Suprapubic skin (tissue), 4 donors: ENCODE measurements at regions not wholly inside any gene's neighbourhood (a gene's known extent, or its start where the extent isn't known, plus 50 kb on each side); places are given as distances from the start of the nearest gene placed in this dataset.

ENCODE experiments used
- EP300 ChIP-seq: sonication (generic); formaldehyde crosslinking; IDR thresholded peaks from one replicate; pipeline ENCODE4 v1.6.1; 2017; ENCODE audit warnings: antibody characterized with exemption
- POLR2AphosphoS5 ChIP-seq, 3 donors: sonication (generic); formaldehyde crosslinking; IDR thresholded peaks; one replicate each; pipeline ENCODE4 v1.6.1; 2017; ENCODE audit warnings: antibody characterized with exemption in 3 of 3
- TF ChIP-seq, protein P1 (sequence below), 2 donors: fragments of 200-600 bp in 1 of 2; fragments of 450-650 bp in 1 of 2; sonication (generic) in 1 of 2; IDR thresholded peaks; one replicate each; pipeline ENCODE4 v1.5.1; 2016 to 2019; ENCODE audit warnings: antibody characterized with exemption in 2 of 2, mild to moderate bottlenecking in 1 of 2, moderate library complexity in 1 of 2

DNA sequence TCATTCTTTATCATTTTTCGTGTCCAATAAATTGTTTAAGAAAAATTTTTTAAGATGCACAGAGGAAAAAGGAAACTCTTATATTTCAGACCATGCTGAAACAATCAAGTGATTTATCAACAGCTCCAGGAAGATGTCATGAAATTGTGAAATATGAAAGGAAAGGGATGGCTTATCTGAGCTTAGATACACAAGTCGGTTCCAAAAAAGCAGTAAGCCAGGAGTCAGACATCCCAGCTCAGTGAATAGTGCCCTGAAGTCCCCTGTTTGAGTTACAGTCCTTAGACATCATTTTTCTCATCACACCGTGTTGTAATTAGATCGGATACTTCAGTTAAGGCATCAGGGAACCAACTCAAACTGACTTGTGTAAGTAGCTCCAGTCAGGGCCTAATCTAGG, 91.0 kb upstream of the SSTR4 start:
- TF ChIP-seq, protein P1, sequence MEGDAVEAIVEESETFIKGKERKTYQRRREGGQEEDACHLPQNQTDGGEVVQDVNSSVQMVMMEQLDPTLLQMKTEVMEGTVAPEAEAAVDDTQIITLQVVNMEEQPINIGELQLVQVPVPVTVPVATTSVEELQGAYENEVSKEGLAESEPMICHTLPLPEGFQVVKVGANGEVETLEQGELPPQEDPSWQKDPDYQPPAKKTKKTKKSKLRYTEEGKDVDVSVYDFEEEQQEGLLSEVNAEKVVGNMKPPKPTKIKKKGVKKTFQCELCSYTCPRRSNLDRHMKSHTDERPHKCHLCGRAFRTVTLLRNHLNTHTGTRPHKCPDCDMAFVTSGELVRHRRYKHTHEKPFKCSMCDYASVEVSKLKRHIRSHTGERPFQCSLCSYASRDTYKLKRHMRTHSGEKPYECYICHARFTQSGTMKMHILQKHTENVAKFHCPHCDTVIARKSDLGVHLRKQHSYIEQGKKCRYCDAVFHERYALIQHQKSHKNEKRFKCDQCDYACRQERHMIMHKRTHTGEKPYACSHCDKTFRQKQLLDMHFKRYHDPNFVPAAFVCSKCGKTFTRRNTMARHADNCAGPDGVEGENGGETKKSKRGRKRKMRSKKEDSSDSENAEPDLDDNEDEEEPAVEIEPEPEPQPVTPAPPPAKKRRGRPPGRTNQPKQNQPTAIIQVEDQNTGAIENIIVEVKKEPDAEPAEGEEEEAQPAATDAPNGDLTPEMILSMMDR (IDR thresholded peaks at IDR 0.05), result no peak
- no peak for TF ChIP-seq POLR2AphosphoS5 (IDR thresholded peaks at IDR 0.05)
- no peak for TF ChIP-seq EP300
